ENCODE measurements at regions not wholly inside any gene's neighbourhood (a gene's known extent, or its start where the extent isn't known, plus 50 kb on each side); places are given as distances from the start of the nearest gene placed in this dataset.

DNA sequence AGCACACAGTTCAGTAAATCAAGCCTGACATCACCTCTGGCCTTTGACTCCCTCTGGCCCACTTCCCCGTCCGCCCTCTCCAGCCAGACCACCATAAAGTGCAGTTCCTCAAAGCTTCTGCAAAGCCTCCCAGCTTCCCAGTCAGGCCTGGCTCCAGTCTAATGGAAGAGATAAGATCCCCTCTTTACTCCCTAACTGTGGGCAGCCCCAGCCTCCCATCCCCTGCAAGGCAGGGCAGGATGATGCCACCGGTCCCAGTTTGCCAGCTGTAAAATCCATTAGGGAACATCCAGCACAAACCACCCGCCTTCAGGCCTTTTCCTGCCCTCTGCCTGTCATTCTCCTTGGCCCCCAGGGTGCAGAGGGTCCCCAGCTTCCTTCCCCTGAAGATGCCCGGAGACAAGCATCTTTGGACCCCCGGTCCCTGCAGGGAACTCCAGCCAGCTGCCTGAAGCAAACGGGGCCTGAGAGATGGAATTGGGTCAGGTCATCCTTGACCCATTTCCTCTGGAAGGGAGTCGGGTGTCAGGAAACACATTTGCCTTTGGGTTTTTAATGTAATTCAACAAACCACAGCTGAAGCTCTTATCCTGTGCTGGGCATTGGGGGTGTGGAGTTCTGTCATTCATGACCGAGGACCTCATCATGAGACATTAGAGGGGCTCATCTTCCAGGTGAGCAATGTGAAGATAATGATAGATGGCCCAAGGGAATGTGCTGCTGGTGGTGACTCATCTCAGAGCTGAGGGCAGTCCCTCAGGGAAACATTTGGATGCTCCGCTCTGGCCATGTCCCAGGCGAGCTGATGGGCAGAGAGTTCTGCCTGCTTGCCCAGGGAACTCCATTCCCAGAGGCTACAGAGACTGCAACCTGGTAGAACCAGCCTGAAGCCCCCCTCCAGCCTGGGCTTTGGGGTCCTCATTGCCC lies 93.8 kb upstream of the CLMN start:
- H3K27me3 Mint-ChIP-seq (ENCODE audit: insufficient read depth) = no peaks in the 10 kb centered on the region; the same call in 1 of the 2 replicates
- peaks cover 5% of the 10 kb centered on the region; the same call in 1 of the 2 replicates for H3K36me3 Mint-ChIP-seq (ENCODE audit: low read depth)
- H3K27ac Mint-ChIP-seq = no peak overlapping the region
- H3K4me3 Mint-ChIP-seq = no peak overlapping the region
- peaks cover 17% of the 10 kb centered on the region for H3K4me1 Mint-ChIP-seq (ENCODE audit: low read depth)
- TF ChIP-seq, protein P1, sequence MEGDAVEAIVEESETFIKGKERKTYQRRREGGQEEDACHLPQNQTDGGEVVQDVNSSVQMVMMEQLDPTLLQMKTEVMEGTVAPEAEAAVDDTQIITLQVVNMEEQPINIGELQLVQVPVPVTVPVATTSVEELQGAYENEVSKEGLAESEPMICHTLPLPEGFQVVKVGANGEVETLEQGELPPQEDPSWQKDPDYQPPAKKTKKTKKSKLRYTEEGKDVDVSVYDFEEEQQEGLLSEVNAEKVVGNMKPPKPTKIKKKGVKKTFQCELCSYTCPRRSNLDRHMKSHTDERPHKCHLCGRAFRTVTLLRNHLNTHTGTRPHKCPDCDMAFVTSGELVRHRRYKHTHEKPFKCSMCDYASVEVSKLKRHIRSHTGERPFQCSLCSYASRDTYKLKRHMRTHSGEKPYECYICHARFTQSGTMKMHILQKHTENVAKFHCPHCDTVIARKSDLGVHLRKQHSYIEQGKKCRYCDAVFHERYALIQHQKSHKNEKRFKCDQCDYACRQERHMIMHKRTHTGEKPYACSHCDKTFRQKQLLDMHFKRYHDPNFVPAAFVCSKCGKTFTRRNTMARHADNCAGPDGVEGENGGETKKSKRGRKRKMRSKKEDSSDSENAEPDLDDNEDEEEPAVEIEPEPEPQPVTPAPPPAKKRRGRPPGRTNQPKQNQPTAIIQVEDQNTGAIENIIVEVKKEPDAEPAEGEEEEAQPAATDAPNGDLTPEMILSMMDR (IDR thresholded peaks at IDR 0.05) = no peak
- peak; percentile 24 for DNase-seq
- H3K9me3 Mint-ChIP-seq = no peaks in the 10 kb centered on the region

DNA sequence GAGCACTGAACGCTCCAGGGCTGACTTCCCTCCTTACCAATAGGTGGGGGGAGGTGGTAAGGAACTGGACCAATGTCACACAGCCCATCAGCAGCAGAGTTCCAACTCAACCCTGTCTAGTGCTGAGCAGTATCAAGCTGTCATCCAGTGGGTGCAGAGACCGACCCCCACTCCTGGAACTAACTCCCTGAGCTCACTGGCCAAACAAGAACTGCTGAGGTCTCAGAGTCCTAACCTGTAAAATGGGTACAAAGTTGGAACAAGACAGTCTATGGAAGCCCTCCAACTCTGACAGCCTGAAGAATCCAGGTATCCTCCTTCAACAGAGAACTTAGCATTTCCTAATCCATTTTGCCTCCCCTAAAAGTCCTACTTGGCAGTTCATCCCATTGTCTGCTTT lies 91.1 kb upstream of the CLMN start:
- H3K4me1 Mint-ChIP-seq (ENCODE audit: low read depth) = peaks cover 17% of the 10 kb centered on the region
- H3K27me3 Mint-ChIP-seq (ENCODE audit: insufficient read depth) = no peaks in the 10 kb centered on the region; the same call in 1 of the 2 replicates
- H3K27ac Mint-ChIP-seq = no peak overlapping the region
- no peak for DNase-seq
- TF ChIP-seq, protein P1 (IDR thresholded peaks at IDR 0.05) = no peak
- H3K36me3 Mint-ChIP-seq (ENCODE audit: low read depth) = no peaks in the 10 kb centered on the region; the same call in 1 of the 2 replicates
- no peak overlapping the region for H3K4me3 Mint-ChIP-seq
- no peaks in the 10 kb centered on the region for H3K9me3 Mint-ChIP-seq

- TF ChIP-seq, protein P1 (IDR thresholded peaks at IDR 0.05) = no peak
- H3K4me3 Mint-ChIP-seq = no peak overlapping the region
- H3K36me3 Mint-ChIP-seq (ENCODE audit: low read depth) = no peaks in the 10 kb centered on the region; the same call in 1 of the 2 replicates
- no peaks in the 10 kb centered on the region; the same call in 1 of the 2 replicates for H3K27me3 Mint-ChIP-seq (ENCODE audit: insufficient read depth)
- H3K27ac Mint-ChIP-seq = no peak overlapping the region
- no peaks in the 10 kb centered on the region for H3K9me3 Mint-ChIP-seq
- H3K4me1 Mint-ChIP-seq (ENCODE audit: low read depth) = peaks cover 15% of the 10 kb centered on the region
- no peak for DNase-seq
Measured at GRCh38 chr14:95409477-95410272, 90.0 kb upstream of the CLMN start.

DNA sequence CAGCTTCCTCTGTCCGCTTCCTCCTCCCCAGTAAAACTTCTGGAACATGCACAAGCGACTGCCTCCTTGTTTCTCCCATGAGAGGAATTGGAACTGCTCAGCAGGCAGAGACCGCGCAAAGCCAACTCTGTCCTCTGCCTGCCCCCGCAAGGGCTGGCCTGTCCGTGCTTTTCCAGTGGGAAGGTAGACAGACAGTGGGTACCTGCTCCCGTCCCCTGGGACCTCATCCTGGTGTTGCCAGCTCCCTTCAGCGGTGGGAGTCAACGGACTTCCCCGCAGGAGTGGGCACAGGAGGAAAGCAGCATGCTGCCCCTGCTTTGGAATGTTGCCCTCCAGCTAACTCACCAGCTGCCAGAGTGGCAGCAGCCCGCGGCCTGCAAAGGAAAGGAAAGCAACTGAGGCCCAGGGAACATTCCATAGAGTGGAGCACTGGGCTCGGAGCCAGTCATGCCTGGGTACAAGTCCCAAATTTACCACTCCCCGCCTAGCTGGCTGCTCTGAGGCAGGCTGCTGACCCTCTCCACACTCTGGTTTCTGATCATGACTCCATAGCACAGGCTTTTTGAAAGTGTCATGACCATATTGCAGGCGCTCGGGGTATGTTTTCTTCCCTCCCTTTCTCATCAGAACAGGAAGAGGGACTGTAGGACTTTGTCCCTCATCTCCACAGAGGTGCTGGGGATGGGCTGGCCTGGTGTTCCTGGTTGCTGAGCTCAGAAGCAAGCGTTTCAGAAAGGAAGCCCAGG lies 89.2 kb upstream of the CLMN start:
- Mint-ChIP-seq H3K4me3 (no peak overlapping the region), H3K9me3 (no peaks in the 10 kb centered on the region), H3K36me3 (ENCODE audit: low read depth) (no peaks in the 10 kb centered on the region; the same call in 1 of the 2 replicates), H3K27me3 (ENCODE audit: insufficient read depth) (peaks cover 2% of the 10 kb centered on the region), H3K27ac (no peak overlapping the region), H3K4me1 (ENCODE audit: low read depth) (peaks cover 8% of the 10 kb centered on the region)
- no peak for DNase-seq
- TF ChIP-seq, protein P1 (IDR thresholded peaks at IDR 0.05) = no peak

GRCh38 chr14:95407354-95407753 lies 87.6 kb upstream of the CLMN start:
- H3K27me3 Mint-ChIP-seq (ENCODE audit: insufficient read depth) = peaks cover 2% of the 10 kb centered on the region

More at GRCh38 chr14:95407354-95407753, 87.6 kb upstream of the CLMN start:
- TF ChIP-seq, protein P1 (IDR thresholded peaks at IDR 0.05) = no peak
- DNase-seq = no peak
- Mint-ChIP-seq H3K4me3 (no peak overlapping the region), H3K9me3 (no peaks in the 10 kb centered on the region), H3K4me1 (ENCODE audit: low read depth) (no peaks in the 10 kb centered on the region; the same call in 1 of the 2 replicates), H3K36me3 (ENCODE audit: low read depth) (no peaks in the 10 kb centered on the region; the same call in 1 of the 2 replicates), H3K27ac (no peak overlapping the region)

Data from HFFc6 (cell line).